Keratinocyte (primary cell): ENCODE measurements at regions not wholly inside any gene's neighbourhood (a gene's known extent, or its start where the extent isn't known, plus 50 kb on each side); places are given as distances from the start of the nearest gene placed in this dataset.

Experiments
- DNase-seq: peaks from one replicate; pipeline ENCODE4 v3.0.0-alpha.2; 2011; ENCODE audit warnings: low read depth, missing footprints, low spot score
- FAIRE-seq: peaks from 2 replicates; lab custom pipeline; 2011; peaks lifted over from hg19 to GRCh38; lab: Jason Lieb, UNC
- H2AFZ ChIP-seq: 2 replicates; pipeline ENCODE4 v1.6.0; 2012; ENCODE audit warnings: low read length, control low read depth, inconsistent platforms; ENCODE audit not compliant: control insufficient read depth
- H3K27ac ChIP-seq: 2 replicates; pipeline ENCODE4 v1.5.1; 2011; ENCODE audit warnings: low read length; ENCODE audit not compliant: control insufficient read depth, insufficient read depth
- H3K27me3 ChIP-seq: 3 replicates; pipeline ENCODE4 v1.6.0; 2011; ENCODE audit warnings: low read length; ENCODE audit not compliant: control insufficient read depth, insufficient read depth; ENCODE audit errors: extremely low read depth
- H3K36me3 ChIP-seq, 2 experiments: 2 replicates in 1 of 2; 3 replicates in 1 of 2; pipeline ENCODE4 v1.5.1; 2011; ENCODE audit warnings: low read length in 2 of 2, mild to moderate bottlenecking in 1 of 2; ENCODE audit not compliant: control insufficient read depth in 2 of 2, insufficient read depth in 2 of 2; ENCODE audit errors: extremely low read depth in 1 of 2
- H3K4me1 ChIP-seq: 3 replicates; pipeline ENCODE4 v1.5.1; 2011; ENCODE audit warnings: low read length; ENCODE audit not compliant: control insufficient read depth, insufficient read depth; ENCODE audit errors: extremely low read depth
- H3K4me2 ChIP-seq: 3 replicates; pipeline ENCODE4 v1.6.0; 2011; ENCODE audit warnings: low read depth, low read length; ENCODE audit not compliant: control insufficient read depth, insufficient read depth; ENCODE audit errors: extremely low read depth
- H3K4me3 ChIP-seq, 3 experiments: fragments of 200-600 bp in 1 of 3; sonication (generic) in 1 of 3; 2 replicates in 2 of 3; 3 replicates in 1 of 3; pipeline ENCODE4 v1.5.1; 2011 to 2016; ENCODE audit warnings: low read length in 3 of 3, mild to moderate bottlenecking in 3 of 3, control low read depth in 2 of 3, inconsistent platforms in 1 of 3, low read depth in 1 of 3, mixed read lengths in 1 of 3, mixed run types in 1 of 3, moderate library complexity in 1 of 3; ENCODE audit not compliant: control insufficient read depth in 2 of 3, insufficient read depth in 2 of 3; ENCODE audit errors: extremely low read depth in 1 of 3
- H3K79me2 ChIP-seq: 2 replicates; pipeline ENCODE4 v1.6.0; 2012; ENCODE audit warnings: low read length; ENCODE audit not compliant: control insufficient read depth, insufficient read depth
- H3K9ac ChIP-seq: 3 replicates; pipeline ENCODE4 v1.6.0; 2011; ENCODE audit warnings: low read length; ENCODE audit not compliant: control insufficient read depth, insufficient read depth; ENCODE audit errors: extremely low read depth
- H3K9me1 ChIP-seq: 3 replicates; pipeline ENCODE4 v1.6.0; 2011; ENCODE audit warnings: low read length; ENCODE audit not compliant: control insufficient read depth, insufficient read depth; ENCODE audit errors: extremely low read depth
- H3K9me3 ChIP-seq: 2 replicates; pipeline ENCODE4 v1.5.1; 2012; ENCODE audit warnings: low read depth, low read length; ENCODE audit not compliant: control insufficient read depth
- H4K20me1 ChIP-seq: 3 replicates; pipeline ENCODE4 v1.6.0; 2011; ENCODE audit warnings: low read length; ENCODE audit not compliant: control insufficient read depth, insufficient read depth; ENCODE audit errors: extremely low read depth
- EZH2 ChIP-seq: IDR thresholded peaks from one replicate; pipeline ENCODE4 v1.6.1; 2012; ENCODE audit warnings: inconsistent platforms, mild to moderate bottlenecking, low read length, moderate library complexity
- dilution Hi-C: fragments of 300-500 bp; cut with MboI; formaldehyde crosslinking; loops from one replicate; pipeline ENCODE4 v1.7.0; 2020; ENCODE audit warnings: low sequenced_read_pairs; ENCODE audit not compliant: extremely low pct_ligation_motif_present
- TF ChIP-seq, protein P1 (sequence below), 3 experiments: IDR thresholded peaks in 1 of 3; conservative IDR thresholded peaks in 1 of 3; optimal IDR thresholded peaks in 1 of 3; 2 replicates in 2 of 3; 3 replicates in 1 of 3; pipeline versions ENCODE3 to v1.5.1; 2011; ENCODE audit warnings: low read length in 3 of 3, mild to moderate bottlenecking in 3 of 3, moderate library complexity in 2 of 3, control low read depth in 1 of 3, inconsistent platforms in 1 of 3; ENCODE audit not compliant: insufficient read depth in 2 of 3; ENCODE audit errors: extremely low read depth in 1 of 3

DNA sequence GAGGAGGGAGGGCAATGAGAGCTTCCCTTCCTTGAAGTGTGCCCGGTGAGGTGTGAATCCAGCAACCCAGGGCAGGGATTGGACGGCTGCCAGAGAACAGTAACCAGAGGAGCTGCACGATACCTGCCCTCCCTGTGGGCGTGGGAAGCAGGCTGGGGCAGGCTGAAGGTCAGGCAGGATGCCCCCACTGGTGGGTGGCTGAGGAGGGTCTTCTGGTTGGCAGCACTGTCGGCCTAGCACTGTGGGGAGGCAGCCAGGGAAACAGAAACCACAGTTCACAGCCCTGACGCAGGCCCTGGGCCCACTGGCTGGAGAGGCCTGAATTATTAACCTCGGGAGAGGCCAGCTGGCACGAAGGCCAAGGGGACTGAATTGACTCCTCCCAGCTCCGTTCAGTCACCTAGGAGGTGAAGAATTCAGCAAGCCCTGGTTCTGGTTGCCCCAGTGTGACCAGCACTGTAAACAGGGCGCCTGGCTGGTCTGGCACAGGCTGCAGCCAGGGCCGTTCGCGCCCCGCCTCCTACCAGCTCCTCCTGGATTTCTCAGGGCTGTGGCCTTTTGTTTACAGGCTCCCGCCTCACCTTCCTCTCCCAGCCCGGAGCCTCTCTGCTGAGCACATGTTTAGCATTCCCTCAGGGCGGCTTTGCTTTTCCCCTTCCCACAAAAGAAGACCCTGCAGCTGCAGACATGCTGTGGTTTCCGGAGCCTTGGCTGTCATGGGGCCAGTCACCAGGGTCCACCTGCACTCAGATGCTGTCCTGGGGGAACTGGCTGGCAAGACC, 97.8 kb downstream of the B3GNT2 start:
- H3K4me3 ChIP-seq: no peak overlapping the region
- TF ChIP-seq, protein P1, sequence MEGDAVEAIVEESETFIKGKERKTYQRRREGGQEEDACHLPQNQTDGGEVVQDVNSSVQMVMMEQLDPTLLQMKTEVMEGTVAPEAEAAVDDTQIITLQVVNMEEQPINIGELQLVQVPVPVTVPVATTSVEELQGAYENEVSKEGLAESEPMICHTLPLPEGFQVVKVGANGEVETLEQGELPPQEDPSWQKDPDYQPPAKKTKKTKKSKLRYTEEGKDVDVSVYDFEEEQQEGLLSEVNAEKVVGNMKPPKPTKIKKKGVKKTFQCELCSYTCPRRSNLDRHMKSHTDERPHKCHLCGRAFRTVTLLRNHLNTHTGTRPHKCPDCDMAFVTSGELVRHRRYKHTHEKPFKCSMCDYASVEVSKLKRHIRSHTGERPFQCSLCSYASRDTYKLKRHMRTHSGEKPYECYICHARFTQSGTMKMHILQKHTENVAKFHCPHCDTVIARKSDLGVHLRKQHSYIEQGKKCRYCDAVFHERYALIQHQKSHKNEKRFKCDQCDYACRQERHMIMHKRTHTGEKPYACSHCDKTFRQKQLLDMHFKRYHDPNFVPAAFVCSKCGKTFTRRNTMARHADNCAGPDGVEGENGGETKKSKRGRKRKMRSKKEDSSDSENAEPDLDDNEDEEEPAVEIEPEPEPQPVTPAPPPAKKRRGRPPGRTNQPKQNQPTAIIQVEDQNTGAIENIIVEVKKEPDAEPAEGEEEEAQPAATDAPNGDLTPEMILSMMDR (optimal IDR thresholded peaks at IDR 0.05 in 1 of 3, IDR thresholded peaks at IDR 0.05 in 1 of 3, conservative IDR thresholded peaks at IDR 0.05 in 1 of 3; ENCODE audit: extremely low read depth in 1 of 3, insufficient read depth in 2 of 3, low read length in 3 of 3): no peak
- TF ChIP-seq EZH2: no peak
- DNase-seq: peak; percentile 17
- peaks cover 10% of the 10 kb centered on the region for H3K4me1 ChIP-seq
- no peaks in the 10 kb centered on the region for H3K79me2 ChIP-seq
- H4K20me1 ChIP-seq: no peaks in the 10 kb centered on the region
- no peaks in the 10 kb centered on the region for H3K36me3 ChIP-seq
- no peaks in the 10 kb centered on the region for H3K9me1 ChIP-seq
- H3K4me2 ChIP-seq: peak overlapping the region; percentile 46
- peak overlapping the region; percentile 37 for H2AFZ ChIP-seq
- dilution Hi-C loops: no loop called here
- peak overlapping the region; percentile 30 for H3K9ac ChIP-seq
- peak; percentile 41 for FAIRE-seq
- no peaks in the 10 kb centered on the region for H3K9me3 ChIP-seq
- H3K27ac ChIP-seq: no peak overlapping the region
- peaks cover 7% of the 10 kb centered on the region for H3K27me3 ChIP-seq

DNA sequence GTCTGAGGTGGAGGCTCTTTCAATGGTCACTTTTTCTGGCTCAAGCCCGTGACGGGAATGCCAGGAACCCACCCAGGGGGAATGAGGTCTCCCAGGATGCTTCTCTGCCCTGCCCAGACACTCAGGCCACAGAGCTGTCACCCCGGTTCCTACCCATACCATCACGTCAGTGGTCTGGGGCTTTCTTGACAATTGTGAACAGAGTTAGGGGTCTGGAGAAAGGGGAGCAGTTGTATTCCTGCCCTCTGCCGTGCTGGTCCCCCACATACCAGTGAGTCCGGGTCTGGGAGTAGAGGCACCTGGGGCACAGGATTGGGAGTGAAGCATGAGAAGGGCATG, 97.2 kb downstream of the B3GNT2 start:
- Histone ChIP-seq H3K4me2 (peak overlapping the region; percentile 46), H3K9ac (peak overlapping the region; percentile 30), H3K79me2 (no peaks in the 10 kb centered on the region), H3K9me1 (no peaks in the 10 kb centered on the region), H3K4me1 (peaks cover 10% of the 10 kb centered on the region), H2AFZ (peak overlapping the region; percentile 37), H3K36me3 (no peaks in the 10 kb centered on the region), H3K27ac (no peak overlapping the region), H3K4me3 (no peak overlapping the region), H3K27me3 (peaks cover 7% of the 10 kb centered on the region), H3K9me3 (no peaks in the 10 kb centered on the region), H4K20me1 (no peaks in the 10 kb centered on the region)
- DNase-seq (no peak), FAIRE-seq (no peak)
- no peak for TF ChIP-seq EZH2
- TF ChIP-seq, protein P1 (optimal IDR thresholded peaks at IDR 0.05 in 1 of 3, IDR thresholded peaks at IDR 0.05 in 1 of 3, conservative IDR thresholded peaks at IDR 0.05 in 1 of 3; ENCODE audit: extremely low read depth in 1 of 3, insufficient read depth in 2 of 3, low read length in 3 of 3): no peak
- dilution Hi-C loops: no loop called here
